Nephron (organoid): ENCODE measurements at regions not wholly inside any gene's neighbourhood (a gene's known extent, or its start where the extent isn't known, plus 50 kb on each side); places are given as distances from the start of the nearest gene placed in this dataset.

Experiments
- H3K27ac Mint-ChIP-seq, 3 experiments: 2 replicates each; pipeline ENCODE4 v1.8.0; 2020; ENCODE audit warnings: mixed read lengths in 3 of 3, mild to moderate bottlenecking in 2 of 3, moderate library complexity in 1 of 3
- H3K27me3 Mint-ChIP-seq: 2 replicates; pipeline ENCODE4 v1.8.0; 2021; ENCODE audit warnings: low read depth, mild to moderate bottlenecking, moderate library complexity, mixed read lengths
- H3K36me3 Mint-ChIP-seq: 2 replicates; pipeline ENCODE4 v1.8.0; 2020; ENCODE audit warnings: low read depth, mixed read lengths
- H3K4me1 Mint-ChIP-seq: 2 replicates; pipeline ENCODE4 v1.8.0; 2020; ENCODE audit warnings: mixed read lengths
- H3K4me3 Mint-ChIP-seq, 3 experiments: 2 replicates each; pipeline ENCODE4 v1.8.0; 2020; ENCODE audit warnings: mild to moderate bottlenecking in 3 of 3, mixed read lengths in 3 of 3, moderate library complexity in 2 of 3
- H3K9me3 Mint-ChIP-seq: 2 replicates; pipeline ENCODE4 v1.8.0; 2020; ENCODE audit warnings: mixed read lengths
- TF ChIP-seq, protein P1 (sequence below), 3 experiments: fragments of 200-600 bp; sonication (generic); IDR thresholded peaks; one replicate each; pipeline ENCODE4 v1.5.0; 2021; ENCODE audit warnings: antibody characterized with exemption in 3 of 3; ENCODE audit not compliant: unreplicated experiment in 3 of 3

DNA sequence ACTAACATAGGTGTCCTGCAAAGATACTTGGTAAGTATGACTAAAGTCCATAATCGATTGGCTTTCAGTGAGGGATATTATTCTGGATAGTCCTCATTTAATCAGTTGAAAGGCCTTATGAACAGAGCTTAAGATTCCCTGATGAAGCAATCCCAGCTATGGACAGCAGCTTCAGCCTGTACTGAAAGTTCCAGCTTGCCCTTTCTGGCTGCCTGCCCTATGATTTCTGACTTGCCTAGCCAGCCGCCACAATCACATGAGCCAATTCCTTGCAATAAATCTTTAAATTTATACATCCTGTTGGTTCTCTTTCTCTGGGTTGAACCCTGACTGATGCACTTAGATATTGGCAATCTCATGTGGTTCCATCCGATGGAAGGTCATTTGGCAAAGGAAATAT, 759.0 kb upstream of the API5 start:
- no peaks in the 10 kb centered on the region for H3K36me3 Mint-ChIP-seq
- no peaks in the 10 kb centered on the region for H3K27me3 Mint-ChIP-seq
- peaks cover 10% of the 10 kb centered on the region for H3K4me1 Mint-ChIP-seq
- TF ChIP-seq, protein P1, sequence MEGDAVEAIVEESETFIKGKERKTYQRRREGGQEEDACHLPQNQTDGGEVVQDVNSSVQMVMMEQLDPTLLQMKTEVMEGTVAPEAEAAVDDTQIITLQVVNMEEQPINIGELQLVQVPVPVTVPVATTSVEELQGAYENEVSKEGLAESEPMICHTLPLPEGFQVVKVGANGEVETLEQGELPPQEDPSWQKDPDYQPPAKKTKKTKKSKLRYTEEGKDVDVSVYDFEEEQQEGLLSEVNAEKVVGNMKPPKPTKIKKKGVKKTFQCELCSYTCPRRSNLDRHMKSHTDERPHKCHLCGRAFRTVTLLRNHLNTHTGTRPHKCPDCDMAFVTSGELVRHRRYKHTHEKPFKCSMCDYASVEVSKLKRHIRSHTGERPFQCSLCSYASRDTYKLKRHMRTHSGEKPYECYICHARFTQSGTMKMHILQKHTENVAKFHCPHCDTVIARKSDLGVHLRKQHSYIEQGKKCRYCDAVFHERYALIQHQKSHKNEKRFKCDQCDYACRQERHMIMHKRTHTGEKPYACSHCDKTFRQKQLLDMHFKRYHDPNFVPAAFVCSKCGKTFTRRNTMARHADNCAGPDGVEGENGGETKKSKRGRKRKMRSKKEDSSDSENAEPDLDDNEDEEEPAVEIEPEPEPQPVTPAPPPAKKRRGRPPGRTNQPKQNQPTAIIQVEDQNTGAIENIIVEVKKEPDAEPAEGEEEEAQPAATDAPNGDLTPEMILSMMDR (IDR thresholded peaks at IDR 0.05; ENCODE audit: unreplicated experiment in 3 of 3) = no peak
- H3K4me3 Mint-ChIP-seq = no peak overlapping the region
- H3K9me3 Mint-ChIP-seq = no peaks in the 10 kb centered on the region
- peak overlapping the region in 2 of 3 experiments; percentile 60 to 63 for H3K27ac Mint-ChIP-seq

DNA sequence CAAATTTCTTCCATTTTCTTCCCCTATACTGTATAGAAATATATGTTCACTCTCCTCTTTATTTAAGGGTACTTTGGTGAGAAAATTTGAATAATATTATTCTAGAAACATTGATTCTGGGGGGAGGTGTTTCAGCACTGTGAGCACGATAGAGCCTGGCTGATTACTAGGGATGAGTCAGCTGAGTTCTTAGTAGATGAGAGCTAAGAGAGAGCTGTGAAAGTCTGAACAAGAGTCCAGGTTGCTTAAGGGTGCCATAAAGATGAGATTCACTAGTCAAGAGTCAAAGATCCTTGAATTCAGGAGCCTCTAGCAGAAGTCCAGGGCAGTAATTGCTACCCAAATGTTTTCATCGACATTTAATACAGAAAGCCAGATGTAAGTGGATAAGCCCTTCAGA, 756.6 kb upstream of the API5 start:
- Mint-ChIP-seq H3K9me3 (no peaks in the 10 kb centered on the region), H3K4me1 (peaks cover 10% of the 10 kb centered on the region), H3K36me3 (no peaks in the 10 kb centered on the region), H3K4me3 (no peak overlapping the region), H3K27me3 (no peaks in the 10 kb centered on the region), H3K27ac (no peak overlapping the region)
- TF ChIP-seq, protein P1 (IDR thresholded peaks at IDR 0.05; ENCODE audit: unreplicated experiment in 3 of 3) = no peak

DNA sequence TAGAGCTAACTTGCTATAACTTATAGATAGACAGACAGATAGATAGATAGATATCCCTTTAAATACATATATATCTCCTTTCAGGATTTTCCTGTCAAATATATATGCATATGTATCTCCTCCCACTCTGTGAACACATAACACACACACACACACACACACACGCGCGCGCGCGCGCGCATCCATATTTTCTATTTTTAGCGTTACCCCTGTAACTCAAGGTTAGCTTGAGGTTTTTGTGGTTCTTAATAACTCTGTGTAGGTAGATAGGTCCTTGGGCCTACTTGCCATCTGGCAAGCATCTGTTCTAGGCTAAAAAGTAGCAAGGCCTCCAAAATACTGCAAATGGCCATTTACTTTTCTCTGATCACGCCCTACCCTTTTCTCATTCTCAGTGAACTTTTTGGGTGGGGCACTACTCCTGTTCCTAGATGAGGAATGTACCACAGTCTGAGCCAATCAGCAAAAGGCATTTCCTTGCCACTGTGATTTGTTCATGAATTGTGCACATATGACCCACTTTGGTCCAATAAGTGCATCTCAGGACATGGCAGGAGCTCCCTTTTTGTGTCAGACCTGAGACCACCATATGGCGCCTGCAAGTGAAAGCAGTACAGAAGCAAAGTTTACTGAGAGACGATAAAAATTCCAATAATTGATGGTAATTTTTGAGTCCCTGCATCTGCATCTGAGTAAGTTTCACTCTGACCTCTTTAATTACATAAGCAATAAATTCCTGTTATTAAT, 740.5 kb upstream of the API5 start:
- H3K36me3 Mint-ChIP-seq = no peaks in the 10 kb centered on the region
- H3K9me3 Mint-ChIP-seq = peaks cover 17% of the 10 kb centered on the region
- peaks cover 15% of the 10 kb centered on the region for H3K4me1 Mint-ChIP-seq
- TF ChIP-seq, protein P1 (IDR thresholded peaks at IDR 0.05; ENCODE audit: unreplicated experiment in 3 of 3) = no peak
- no peak overlapping the region for H3K4me3 Mint-ChIP-seq
- peak overlapping the region in 2 of 3 experiments; percentile 76 to 93 for H3K27ac Mint-ChIP-seq
- H3K27me3 Mint-ChIP-seq = no peaks in the 10 kb centered on the region

DNA sequence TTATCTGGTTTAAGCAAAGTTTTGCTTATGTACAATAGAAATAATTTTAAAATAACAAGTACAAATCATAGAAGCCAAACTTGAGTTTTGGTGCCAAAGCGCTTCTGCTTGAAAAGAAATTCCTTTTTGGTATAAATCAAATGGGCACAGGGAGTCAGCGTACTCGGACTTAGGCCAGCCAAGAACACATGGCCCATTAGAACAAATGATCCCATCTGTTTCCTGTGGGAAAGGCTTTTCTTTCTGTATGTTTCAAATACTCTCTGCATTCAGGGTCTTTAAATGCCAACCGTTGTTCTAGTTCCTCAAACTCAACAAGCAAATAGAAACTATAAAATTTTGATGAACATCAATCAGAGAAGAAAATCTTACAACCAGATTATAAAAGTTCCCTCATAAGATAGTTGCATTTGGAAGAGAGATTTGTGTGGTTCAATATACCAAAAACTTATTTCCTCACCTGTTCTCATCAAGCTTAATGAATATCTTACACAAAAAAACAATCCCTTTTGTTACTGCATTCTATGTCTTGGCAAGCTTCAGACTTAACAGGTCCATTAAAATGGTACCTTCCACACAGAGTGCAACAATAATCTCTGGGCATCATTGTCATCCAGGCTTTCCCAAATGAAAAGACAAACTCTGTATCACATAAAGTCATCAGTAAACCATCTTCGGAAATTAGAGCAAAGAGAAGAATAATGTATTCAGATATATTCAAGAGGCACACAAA, 739.8 kb upstream of the API5 start:
- Mint-ChIP-seq H3K36me3 (no peaks in the 10 kb centered on the region), H3K27me3 (no peaks in the 10 kb centered on the region), H3K9me3 (peaks cover 9% of the 10 kb centered on the region), H3K4me1 (peaks cover 15% of the 10 kb centered on the region), H3K27ac (peak overlapping the region in 2 of 3 experiments; percentile 76 to 93), H3K4me3 (no peak overlapping the region)
- TF ChIP-seq, protein P1 (IDR thresholded peaks at IDR 0.05; ENCODE audit: unreplicated experiment in 3 of 3) = no peak

DNA sequence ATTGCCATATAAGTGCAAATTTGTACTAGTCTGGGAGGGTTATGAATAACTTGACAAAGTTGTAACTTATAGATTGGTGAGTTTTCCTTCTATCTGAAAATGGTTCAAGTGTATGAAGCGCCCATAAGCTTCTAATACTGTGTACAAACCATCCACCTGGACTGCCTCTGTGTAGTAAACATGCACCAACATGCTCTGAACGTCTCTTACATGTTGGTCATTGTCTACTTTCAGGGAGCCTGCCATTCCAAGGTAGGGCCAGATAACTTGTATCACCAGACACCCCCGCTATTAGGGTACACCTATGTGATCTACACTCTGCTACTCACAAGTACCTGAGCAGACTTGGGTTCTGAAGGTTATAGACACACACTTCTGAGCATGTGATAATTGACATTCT, 735.5 kb upstream of the API5 start:
- peaks cover 15% of the 10 kb centered on the region for H3K4me1 Mint-ChIP-seq
- H3K27ac Mint-ChIP-seq = no peak overlapping the region
- H3K27me3 Mint-ChIP-seq = no peaks in the 10 kb centered on the region
- no peaks in the 10 kb centered on the region for H3K9me3 Mint-ChIP-seq
- H3K36me3 Mint-ChIP-seq = no peaks in the 10 kb centered on the region
- TF ChIP-seq, protein P1 (IDR thresholded peaks at IDR 0.05; ENCODE audit: unreplicated experiment in 3 of 3) = no peak
- no peak overlapping the region for H3K4me3 Mint-ChIP-seq
